Adrenal gland (tissue), 5 donors: ENCODE measurements at regions not wholly inside any gene's neighbourhood (a gene's known extent, or its start where the extent isn't known, plus 50 kb on each side); places are given as distances from the start of the nearest gene placed in this dataset.

Experiments
- CTCF ChIP-seq, 6 experiments: fragments of 450-650 bp in 4 of 6; fragments of 200-600 bp in 2 of 6; sonication (generic) in 1 of 6; IDR thresholded peaks; 1 replicate in 5 of 6; 2 replicates in 1 of 6; pipeline versions ENCODE4 v1.5.1 to v1.8.0; 2016 to 2021; ENCODE audit warnings: antibody characterized with exemption in 6 of 6, mild to moderate bottlenecking in 2 of 6, moderate library complexity in 1 of 6
- POLR2A ChIP-seq, 2 donors: fragments of 450-650 bp; IDR thresholded peaks; one replicate each; pipeline ENCODE4 v1.6.1; 2017; ENCODE audit warnings: antibody characterized with exemption in 2 of 2, mild to moderate bottlenecking in 2 of 2, moderate library complexity in 1 of 2
- donor health status: DM: no; HTN: no; CAD: no.

- TF ChIP-seq CTCF (IDR thresholded peaks at IDR 0.05) (no peak), POLR2A (IDR thresholded peaks at IDR 0.05) (no peak)
Observed at GRCh38 chr4:122227202-122227601, 75.1 kb downstream of the BLTP1 start.
